ENCODE measurements at regions not wholly inside any gene's neighbourhood (a gene's known extent, or its start where the extent isn't known, plus 50 kb on each side); places are given as distances from the start of the nearest gene placed in this dataset.

- no peak for ATAC-seq
- TF ChIP-seq, protein P1, sequence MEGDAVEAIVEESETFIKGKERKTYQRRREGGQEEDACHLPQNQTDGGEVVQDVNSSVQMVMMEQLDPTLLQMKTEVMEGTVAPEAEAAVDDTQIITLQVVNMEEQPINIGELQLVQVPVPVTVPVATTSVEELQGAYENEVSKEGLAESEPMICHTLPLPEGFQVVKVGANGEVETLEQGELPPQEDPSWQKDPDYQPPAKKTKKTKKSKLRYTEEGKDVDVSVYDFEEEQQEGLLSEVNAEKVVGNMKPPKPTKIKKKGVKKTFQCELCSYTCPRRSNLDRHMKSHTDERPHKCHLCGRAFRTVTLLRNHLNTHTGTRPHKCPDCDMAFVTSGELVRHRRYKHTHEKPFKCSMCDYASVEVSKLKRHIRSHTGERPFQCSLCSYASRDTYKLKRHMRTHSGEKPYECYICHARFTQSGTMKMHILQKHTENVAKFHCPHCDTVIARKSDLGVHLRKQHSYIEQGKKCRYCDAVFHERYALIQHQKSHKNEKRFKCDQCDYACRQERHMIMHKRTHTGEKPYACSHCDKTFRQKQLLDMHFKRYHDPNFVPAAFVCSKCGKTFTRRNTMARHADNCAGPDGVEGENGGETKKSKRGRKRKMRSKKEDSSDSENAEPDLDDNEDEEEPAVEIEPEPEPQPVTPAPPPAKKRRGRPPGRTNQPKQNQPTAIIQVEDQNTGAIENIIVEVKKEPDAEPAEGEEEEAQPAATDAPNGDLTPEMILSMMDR (IDR thresholded peaks at IDR 0.05) = no peak
- Histone ChIP-seq H3K36me3 (no peaks in the 10 kb centered on the region), H3K27ac (no peak overlapping the region), H3K27me3 (no peaks in the 10 kb centered on the region), H3K9me3 (no peaks in the 10 kb centered on the region), H3K4me1 (no peaks in the 10 kb centered on the region), H3K4me3 (no peak overlapping the region)
- intact Hi-C loops (cut with DNase I) = no loop called here
- DNase-seq = no peak
Observed at GRCh38 chr7:35992436-35992835, 160.6 kb upstream of the EEPD1 start.

DNA sequence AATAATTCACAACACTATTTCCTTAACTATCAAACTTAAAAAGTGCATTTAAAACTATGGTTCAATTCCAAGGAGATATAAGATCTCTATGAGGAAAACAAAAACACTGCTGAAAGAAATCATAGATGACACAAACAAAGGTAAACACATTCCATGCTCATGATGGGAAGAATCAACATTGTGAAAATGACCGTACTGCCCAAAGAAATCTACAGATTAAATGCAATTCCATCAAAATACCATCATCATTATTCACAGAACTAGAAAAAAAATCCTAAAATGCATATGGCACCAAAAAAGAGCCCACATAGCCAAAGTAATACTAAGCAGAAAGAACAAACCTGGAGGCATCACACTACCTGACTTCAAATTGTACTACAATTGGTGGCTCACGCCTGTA is 159.9 kb upstream of the EEPD1 start:
- intact Hi-C loops (cut with DNase I) = no loop called here
- ATAC-seq (no peak), DNase-seq (no peak)
- Histone ChIP-seq H3K27me3 (no peaks in the 10 kb centered on the region), H3K36me3 (no peaks in the 10 kb centered on the region), H3K4me3 (no peak overlapping the region), H3K4me1 (no peaks in the 10 kb centered on the region), H3K9me3 (no peaks in the 10 kb centered on the region), H3K27ac (no peak overlapping the region)
- TF ChIP-seq, protein P1 (IDR thresholded peaks at IDR 0.05) = no peak

- H3K36me3 ChIP-seq = no peaks in the 10 kb centered on the region
- H3K4me3 ChIP-seq = no peak overlapping the region
- no peak for ATAC-seq
- TF ChIP-seq, protein P1 (IDR thresholded peaks at IDR 0.05) = no peak
- DNase-seq = no peak
- intact Hi-C loops (cut with DNase I) = no loop called here
- no peak overlapping the region for H3K27ac ChIP-seq
- H3K27me3 ChIP-seq = no peaks in the 10 kb centered on the region
- H3K9me3 ChIP-seq = no peaks in the 10 kb centered on the region
- no peaks in the 10 kb centered on the region for H3K4me1 ChIP-seq
Observed at GRCh38 chr7:35993676-35994606, 159.1 kb upstream of the EEPD1 start.

GRCh38 chr7:35995334-35995733 is 157.7 kb upstream of the EEPD1 start:
- no peak for ATAC-seq
- Histone ChIP-seq H3K4me3 (no peak overlapping the region), H3K27ac (no peak overlapping the region), H3K36me3 (no peaks in the 10 kb centered on the region), H3K4me1 (no peaks in the 10 kb centered on the region), H3K9me3 (no peaks in the 10 kb centered on the region), H3K27me3 (no peaks in the 10 kb centered on the region)
- DNase-seq = no peak
- TF ChIP-seq, protein P1 (IDR thresholded peaks at IDR 0.05) = no peak
- intact Hi-C loops (cut with DNase I) = no loop called here

- no peaks in the 10 kb centered on the region for H3K27me3 ChIP-seq
- H3K36me3 ChIP-seq = no peaks in the 10 kb centered on the region
- TF ChIP-seq, protein P1 (IDR thresholded peaks at IDR 0.05) = no peak
- no peaks in the 10 kb centered on the region for H3K9me3 ChIP-seq
- ATAC-seq (no peak), DNase-seq (no peak)
- intact Hi-C loops (cut with DNase I) = no loop called here
- no peaks in the 10 kb centered on the region for H3K4me1 ChIP-seq
- no peak overlapping the region for H3K27ac ChIP-seq
- H3K4me3 ChIP-seq = no peak overlapping the region
Observed at GRCh38 chr7:35998481-35998880, 154.6 kb upstream of the EEPD1 start.

All from left lung (tissue), 4 donors.